OCI-LY1 (cell line): ENCODE measurements at regions not wholly inside any gene's neighbourhood (a gene's known extent, or its start where the extent isn't known, plus 50 kb on each side); places are given as distances from the start of the nearest gene placed in this dataset.

Experiments
- CTCF ChIP-seq: fragments of 200-600 bp; sonication (generic), shearing (Covaris generic); IDR thresholded peaks from 2 replicates; pipeline ENCODE4 v1.5.1; 2017; ENCODE audit warnings: mild to moderate bottlenecking, antibody characterized with exemption, low read length, moderate library complexity, mixed read lengths
- EZH2 ChIP-seq: fragments of 200-600 bp; sonication (generic), shearing (Covaris generic); IDR thresholded peaks from 2 replicates; pipeline ENCODE4 v1.8.0; 2017; ENCODE audit warnings: borderline replicate concordance, mixed run types, mild to moderate bottlenecking, antibody characterized with exemption, low read length, moderate library complexity, mixed read lengths

GRCh38 chr2:7571701-7572100 is 654.5 kb downstream of the RNF144A start:
- TF ChIP-seq CTCF (no peak), EZH2 (no peak)
